Upper lobe of right lung (tissue), 1 donor: ENCODE measurements at regions not wholly inside any gene's neighbourhood (a gene's known extent, or its start where the extent isn't known, plus 50 kb on each side); places are given as distances from the start of the nearest gene placed in this dataset.
"Not testable (repeated sequence)": the region's sequence is repeated elsewhere in the genome, so short reads cannot be mapped to it uniquely, and the experiment has no call there.

Source experiments
- ATAC-seq: fragments of 200-7000 bp; cut with Tn5 transposase; one replicate; pipeline ENCODE4 v1.9.1; 2020; ENCODE audit warnings: mild to moderate bottlenecking, moderate library complexity
- DNase-seq: peaks from one replicate; pipeline ENCODE4 v3.0.0-alpha.2; 2020
- H3K27ac ChIP-seq: fragments of 200-600 bp; one replicate; pipeline ENCODE4 v1.8.0; 2022
- H3K27me3 ChIP-seq: fragments of 200-600 bp; one replicate; pipeline ENCODE4 v1.8.0; 2022; ENCODE audit warnings: mild to moderate bottlenecking
- H3K36me3 ChIP-seq: fragments of 200-600 bp; one replicate; pipeline ENCODE4 v1.8.0; 2022
- H3K4me1 ChIP-seq: fragments of 200-600 bp; one replicate; pipeline ENCODE4 v1.8.0; 2022
- H3K4me3 ChIP-seq: fragments of 200-600 bp; one replicate; pipeline ENCODE4 v1.8.0; 2022; ENCODE audit warnings: mild to moderate bottlenecking
- H3K9me3 ChIP-seq: fragments of 200-600 bp; one replicate; pipeline ENCODE4 v1.8.0; 2022
- CTCF ChIP-seq: fragments of 200-600 bp; IDR thresholded peaks from one replicate; pipeline ENCODE4 v1.8.0; 2022; ENCODE audit warnings: antibody characterized with exemption
- intact Hi-C: fragments of 100-400 bp; cut with DNase I; formaldehyde crosslinking; loops from one replicate; pipeline ENCODE4 v1.11.0; 2022
- donor health status: DM: no; HTN: yes; CAD: no; lungs with severe emphysema.

- Histone ChIP-seq H3K27me3 (no peaks in the 10 kb centered on the region), H3K4me1 (no peaks in the 10 kb centered on the region), H3K4me3 (no peak overlapping the region), H3K36me3 (no peaks in the 10 kb centered on the region), H3K27ac (no peak overlapping the region), H3K9me3 (no peaks in the 10 kb centered on the region)
- intact Hi-C loops: no loop called here
- TF ChIP-seq CTCF: no peak
- no peak for DNase-seq
- peak; percentile 51 for ATAC-seq
Observed at GRCh38 chr2:67613227-67613626, 216.1 kb downstream of the ETAA1 start.

- no peak for DNase-seq
- no peak for TF ChIP-seq CTCF
- ATAC-seq: no peak
- H3K9me3 ChIP-seq: no peaks in the 10 kb centered on the region
- no peak overlapping the region for H3K4me3 ChIP-seq
- intact Hi-C loops: no loop called here
- no peak overlapping the region for H3K27ac ChIP-seq
- H3K4me1 ChIP-seq: no peaks in the 10 kb centered on the region
- H3K36me3 ChIP-seq: no peaks in the 10 kb centered on the region
- no peaks in the 10 kb centered on the region for H3K27me3 ChIP-seq
Observed at GRCh38 chr2:67614454-67614853, 217.3 kb downstream of the ETAA1 start.

GRCh38 chr2:67616749-67617148, 219.6 kb downstream of the ETAA1 start:
- H3K4me1 ChIP-seq: no peaks in the 10 kb centered on the region
- no peaks in the 10 kb centered on the region for H3K36me3 ChIP-seq
- no peak overlapping the region for H3K4me3 ChIP-seq
- DNase-seq: no peak
- H3K9me3 ChIP-seq: no peaks in the 10 kb centered on the region
- intact Hi-C loops: no loop called here
- no peak overlapping the region for H3K27ac ChIP-seq
- ATAC-seq: peak; percentile 27
- no peaks in the 10 kb centered on the region for H3K27me3 ChIP-seq
- no peak for TF ChIP-seq CTCF

- ATAC-seq: no peak
- Histone ChIP-seq H3K27ac (no peak overlapping the region), H3K4me3 (no peak overlapping the region), H3K4me1 (no peaks in the 10 kb centered on the region), H3K27me3 (no peaks in the 10 kb centered on the region), H3K36me3 (no peaks in the 10 kb centered on the region), H3K9me3 (no peaks in the 10 kb centered on the region)
- intact Hi-C loops: no loop called here
- TF ChIP-seq CTCF: no peak
- DNase-seq: no peak
Observed at GRCh38 chr2:67619204-67619603, 222.1 kb downstream of the ETAA1 start.

GRCh38 chr2:67623741-67624140, 226.6 kb downstream of the ETAA1 start:
- not testable (repeated sequence) for H3K4me1 ChIP-seq, H3K27ac ChIP-seq, ATAC-seq

GRCh38 chr2:67625178-67625577, 228.0 kb downstream of the ETAA1 start:
- H3K27ac ChIP-seq: no peak overlapping the region
- no peaks in the 10 kb centered on the region for H3K9me3 ChIP-seq
- no peak overlapping the region for H3K4me3 ChIP-seq
- TF ChIP-seq CTCF: no peak
- H3K27me3 ChIP-seq: no peaks in the 10 kb centered on the region
- H3K36me3 ChIP-seq: no peaks in the 10 kb centered on the region
- intact Hi-C loops: no loop called here
- H3K4me1 ChIP-seq: no peaks in the 10 kb centered on the region
- DNase-seq (no peak), ATAC-seq (no peak)

More at GRCh38 chr2:67623741-67624140, 226.6 kb downstream of the ETAA1 start:
- H3K4me3 ChIP-seq, DNase-seq, intact Hi-C loops, H3K9me3 ChIP-seq, H3K27me3 ChIP-seq, H3K36me3 ChIP-seq: not testable (repeated sequence)
